ENCODE measurements at regions not wholly inside any gene's neighbourhood (a gene's known extent, or its start where the extent isn't known, plus 50 kb on each side); places are given as distances from the start of the nearest gene placed in this dataset.

GRCh38 chr20:53891306-53891894 is 179.0 kb downstream of the BCAS1 start:
- no peak for TF ChIP-seq ZBTB7A (IDR thresholded peaks at IDR 0.05; ENCODE audit: low read depth)
- no peak for TF ChIP-seq NFIC (IDR thresholded peaks at IDR 0.05)
- TF ChIP-seq, protein P1, sequence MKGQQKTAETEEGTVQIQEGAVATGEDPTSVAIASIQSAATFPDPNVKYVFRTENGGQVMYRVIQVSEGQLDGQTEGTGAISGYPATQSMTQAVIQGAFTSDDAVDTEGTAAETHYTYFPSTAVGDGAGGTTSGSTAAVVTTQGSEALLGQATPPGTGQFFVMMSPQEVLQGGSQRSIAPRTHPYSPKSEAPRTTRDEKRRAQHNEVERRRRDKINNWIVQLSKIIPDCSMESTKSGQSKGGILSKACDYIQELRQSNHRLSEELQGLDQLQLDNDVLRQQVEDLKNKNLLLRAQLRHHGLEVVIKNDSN (IDR thresholded peaks at IDR 0.05), result no peak
- TF ChIP-seq, protein P2, sequence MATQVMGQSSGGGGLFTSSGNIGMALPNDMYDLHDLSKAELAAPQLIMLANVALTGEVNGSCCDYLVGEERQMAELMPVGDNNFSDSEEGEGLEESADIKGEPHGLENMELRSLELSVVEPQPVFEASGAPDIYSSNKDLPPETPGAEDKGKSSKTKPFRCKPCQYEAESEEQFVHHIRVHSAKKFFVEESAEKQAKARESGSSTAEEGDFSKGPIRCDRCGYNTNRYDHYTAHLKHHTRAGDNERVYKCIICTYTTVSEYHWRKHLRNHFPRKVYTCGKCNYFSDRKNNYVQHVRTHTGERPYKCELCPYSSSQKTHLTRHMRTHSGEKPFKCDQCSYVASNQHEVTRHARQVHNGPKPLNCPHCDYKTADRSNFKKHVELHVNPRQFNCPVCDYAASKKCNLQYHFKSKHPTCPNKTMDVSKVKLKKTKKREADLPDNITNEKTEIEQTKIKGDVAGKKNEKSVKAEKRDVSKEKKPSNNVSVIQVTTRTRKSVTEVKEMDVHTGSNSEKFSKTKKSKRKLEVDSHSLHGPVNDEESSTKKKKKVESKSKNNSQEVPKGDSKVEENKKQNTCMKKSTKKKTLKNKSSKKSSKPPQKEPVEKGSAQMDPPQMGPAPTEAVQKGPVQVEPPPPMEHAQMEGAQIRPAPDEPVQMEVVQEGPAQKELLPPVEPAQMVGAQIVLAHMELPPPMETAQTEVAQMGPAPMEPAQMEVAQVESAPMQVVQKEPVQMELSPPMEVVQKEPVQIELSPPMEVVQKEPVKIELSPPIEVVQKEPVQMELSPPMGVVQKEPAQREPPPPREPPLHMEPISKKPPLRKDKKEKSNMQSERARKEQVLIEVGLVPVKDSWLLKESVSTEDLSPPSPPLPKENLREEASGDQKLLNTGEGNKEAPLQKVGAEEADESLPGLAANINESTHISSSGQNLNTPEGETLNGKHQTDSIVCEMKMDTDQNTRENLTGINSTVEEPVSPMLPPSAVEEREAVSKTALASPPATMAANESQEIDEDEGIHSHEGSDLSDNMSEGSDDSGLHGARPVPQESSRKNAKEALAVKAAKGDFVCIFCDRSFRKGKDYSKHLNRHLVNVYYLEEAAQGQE (IDR thresholded peaks at IDR 0.05; ENCODE audit: low read depth), result no peak
- TF ChIP-seq YY1 (IDR thresholded peaks at IDR 0.05; ENCODE audit: low read depth), result no peak
- TF ChIP-seq CEBPB (IDR thresholded peaks at IDR 0.05), result no peak
- no peak for TF ChIP-seq TAF1 (IDR thresholded peaks at IDR 0.05; ENCODE audit: low read depth)
- TF ChIP-seq CREB1 (IDR thresholded peaks at IDR 0.05; ENCODE audit: low read depth), result no peak
- TF ChIP-seq MAX (IDR thresholded peaks at IDR 0.05), result no peak
- TF ChIP-seq RAD21 (IDR thresholded peaks at IDR 0.05; ENCODE audit: low read depth), result no peak
- TF ChIP-seq FOXM1 (IDR thresholded peaks at IDR 0.05; ENCODE audit: borderline replicate concordance, low read depth), result no peak
- TF ChIP-seq EP300 (IDR thresholded peaks at IDR 0.05; ENCODE audit: borderline replicate concordance), result no peak
- no peak for TF ChIP-seq TCF12 (IDR thresholded peaks at IDR 0.05; ENCODE audit: low read depth)
- no peak for TF ChIP-seq EGR1 (IDR thresholded peaks at IDR 0.05)
- TF ChIP-seq TEAD4 (IDR thresholded peaks at IDR 0.05), result no peak

DNA sequence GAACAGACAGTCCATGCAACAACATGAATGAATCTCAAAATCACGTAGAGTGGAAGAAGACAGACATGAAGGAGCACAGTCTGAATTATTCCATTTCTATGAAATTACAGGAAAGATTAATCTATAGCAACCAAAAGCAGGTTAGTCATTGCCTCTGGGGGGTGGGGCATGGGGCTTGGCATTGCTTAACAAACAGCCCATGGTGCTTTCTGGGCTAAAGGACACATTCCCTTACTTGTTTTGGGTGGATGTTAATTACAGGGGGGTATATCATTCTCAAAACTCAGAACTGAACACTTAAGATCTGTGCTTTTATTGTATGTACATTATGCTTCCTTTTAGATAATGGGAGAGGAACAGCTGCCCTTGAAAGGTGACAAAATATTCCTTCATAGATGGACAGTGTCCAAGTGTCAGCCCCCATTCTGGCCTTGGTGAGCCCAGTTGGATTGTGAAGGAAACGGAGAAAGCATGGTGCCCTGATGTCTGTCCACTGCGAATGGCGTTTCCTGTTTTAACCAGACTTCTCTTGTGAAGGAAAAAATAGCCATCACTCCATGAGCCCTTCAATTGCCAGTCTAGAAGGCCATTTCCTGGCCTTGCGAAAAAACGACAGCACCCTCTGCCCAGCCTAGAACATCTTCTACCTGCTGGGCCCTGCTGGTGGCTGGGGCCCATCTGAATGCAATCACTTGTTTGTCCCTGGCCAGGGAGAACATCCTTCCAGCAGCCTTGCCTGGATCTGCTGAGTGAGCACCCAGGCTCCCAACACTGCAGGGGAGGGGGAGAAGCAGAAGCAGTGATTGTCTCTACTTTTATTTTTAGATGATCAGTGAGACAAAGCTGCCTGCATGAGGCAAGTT is 179.7 kb downstream of the BCAS1 start:
- TF ChIP-seq TCF12 (IDR thresholded peaks at IDR 0.05; ENCODE audit: low read depth) (no peak), MAX (IDR thresholded peaks at IDR 0.05) (no peak), EGR1 (IDR thresholded peaks at IDR 0.05) (no peak), RAD21 (IDR thresholded peaks at IDR 0.05; ENCODE audit: low read depth) (no peak), CREB1 (IDR thresholded peaks at IDR 0.05; ENCODE audit: low read depth) (no peak), NFIC (IDR thresholded peaks at IDR 0.05) (no peak), EP300 (IDR thresholded peaks at IDR 0.05; ENCODE audit: borderline replicate concordance) (no peak), FOXM1 (IDR thresholded peaks at IDR 0.05; ENCODE audit: borderline replicate concordance, low read depth) (no peak), ZBTB7A (IDR thresholded peaks at IDR 0.05; ENCODE audit: low read depth) (no peak), CEBPB (IDR thresholded peaks at IDR 0.05) (no peak), TEAD4 (IDR thresholded peaks at IDR 0.05) (no peak), TAF1 (IDR thresholded peaks at IDR 0.05; ENCODE audit: low read depth) (no peak), YY1 (IDR thresholded peaks at IDR 0.05; ENCODE audit: low read depth) (no peak)
- TF ChIP-seq, protein P1 (IDR thresholded peaks at IDR 0.05), result no peak
- TF ChIP-seq, protein P2 (IDR thresholded peaks at IDR 0.05; ENCODE audit: low read depth), result no peak

DNA sequence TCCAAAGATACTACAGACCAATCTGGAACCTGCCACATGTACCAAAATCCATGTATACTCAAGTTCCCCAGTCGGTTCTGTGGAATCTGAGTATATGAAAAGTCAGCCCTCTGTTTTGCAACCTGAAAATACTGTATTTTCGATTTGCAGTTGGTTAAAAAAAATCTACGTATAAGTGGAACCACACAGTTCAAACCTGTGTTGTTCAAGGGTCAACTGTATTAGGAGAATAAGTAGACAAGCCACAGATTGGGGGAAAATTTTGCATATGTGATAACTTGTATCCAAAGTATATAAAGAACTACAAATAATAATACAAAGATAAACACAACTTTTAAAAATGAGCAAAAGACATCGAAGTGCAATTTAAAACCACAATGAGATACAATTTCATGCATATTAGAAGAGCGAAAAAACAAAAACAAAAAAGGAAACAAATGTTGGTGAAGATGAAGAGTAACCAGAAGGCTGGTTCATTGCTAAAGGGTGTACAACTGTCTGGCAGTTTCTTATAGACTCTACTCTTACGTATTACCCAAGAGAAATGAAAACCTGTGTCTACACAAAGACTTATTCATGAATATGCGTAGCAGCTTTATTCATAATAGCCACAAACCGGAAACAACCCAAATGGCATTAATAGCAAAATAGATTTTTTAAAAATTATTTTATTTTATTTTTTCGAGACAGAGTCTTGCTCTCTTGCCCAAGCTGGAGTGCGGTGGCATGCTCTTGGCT is 180.8 kb downstream of the BCAS1 start:
- TF ChIP-seq TCF12 (IDR thresholded peaks at IDR 0.05; ENCODE audit: low read depth) (no peak), MAX (IDR thresholded peaks at IDR 0.05) (no peak), TAF1 (IDR thresholded peaks at IDR 0.05; ENCODE audit: low read depth) (no peak), TEAD4 (IDR thresholded peaks at IDR 0.05) (no peak), ZBTB7A (IDR thresholded peaks at IDR 0.05; ENCODE audit: low read depth) (no peak)

- TF ChIP-seq NFIC (IDR thresholded peaks at IDR 0.05), result no peak
- TF ChIP-seq CREB1 (IDR thresholded peaks at IDR 0.05; ENCODE audit: low read depth), result no peak
- no peak for TF ChIP-seq EP300 (IDR thresholded peaks at IDR 0.05; ENCODE audit: borderline replicate concordance)
- no peak for TF ChIP-seq TAF1 (IDR thresholded peaks at IDR 0.05; ENCODE audit: low read depth)
- TF ChIP-seq, protein P2 (IDR thresholded peaks at IDR 0.05; ENCODE audit: low read depth), result no peak
- TF ChIP-seq ZBTB7A (IDR thresholded peaks at IDR 0.05; ENCODE audit: low read depth), result no peak
- TF ChIP-seq CEBPB (IDR thresholded peaks at IDR 0.05), result no peak
- TF ChIP-seq TEAD4 (IDR thresholded peaks at IDR 0.05), result no peak
- TF ChIP-seq EGR1 (IDR thresholded peaks at IDR 0.05), result no peak
- TF ChIP-seq, protein P1 (IDR thresholded peaks at IDR 0.05), result no peak
Measured at GRCh38 chr20:53888951-53889350, 181.4 kb downstream of the BCAS1 start.

All from Ishikawa (cell line).